SK-N-SH treated with all-trans-retinoic acid at 6 μM for 48 hours (cell line): ENCODE measurements at regions not wholly inside any gene's neighbourhood (a gene's known extent, or its start where the extent isn't known, plus 50 kb on each side); places are given as distances from the start of the nearest gene placed in this dataset.

Experiments used
- ATAC-seq: fragments of 200-7000 bp; cut with Tn5 transposase; 3 replicates; pipeline ENCODE4 v1.9.1; 2020; ENCODE audit warnings: mild to moderate bottlenecking, moderate library complexity
- BACH2 ChIP-seq: fragments of 250-450 bp; sonication (Bioruptor Pico); IDR thresholded peaks from 2 replicates; pipeline ENCODE4 v1.9.0; 2021; ENCODE audit warnings: mild to moderate bottlenecking, borderline replicate concordance
- CSDC2 ChIP-seq: fragments of 250-450 bp; sonication (Bioruptor Pico); IDR thresholded peaks from 2 replicates; pipeline ENCODE4 v1.5.0; 2020; ENCODE audit warnings: mild to moderate bottlenecking, moderate library complexity
- ESRRG ChIP-seq: fragments of 250-450 bp; sonication (Bioruptor Pico); IDR thresholded peaks from 2 replicates; pipeline ENCODE4 v1.6.1; 2021; ENCODE audit warnings: mild to moderate bottlenecking
- GLIS3 ChIP-seq: fragments of 250-450 bp; sonication (Bioruptor Pico); IDR thresholded peaks from 2 replicates; pipeline ENCODE4 v1.5.0; 2020; ENCODE audit warnings: mild to moderate bottlenecking, moderate library complexity
- ISL1 ChIP-seq: fragments of 250-450 bp; sonication (Bioruptor Pico); IDR thresholded peaks from 2 replicates; pipeline ENCODE4 v2.1.2; 2022; ENCODE audit warnings: mild to moderate bottlenecking, moderate library complexity
- OSR1 ChIP-seq: fragments of 250-450 bp; sonication (Bioruptor Pico); IDR thresholded peaks from 2 replicates; pipeline ENCODE4 v1.8.0; 2022; ENCODE audit warnings: moderate library complexity, mild to moderate bottlenecking, inconsistent platforms
- PPARA ChIP-seq: fragments of 250-450 bp; sonication (Bioruptor Pico); IDR thresholded peaks from 2 replicates; pipeline ENCODE4 v1.5.0; 2020; ENCODE audit warnings: mild to moderate bottlenecking, borderline replicate concordance
- RARB ChIP-seq: fragments of 250-450 bp; sonication (Bioruptor Pico); IDR thresholded peaks from 2 replicates; pipeline ENCODE4 v1.8.0; 2021; ENCODE audit warnings: mild to moderate bottlenecking, moderate library complexity
- SNAI2 ChIP-seq: fragments of 250-450 bp; sonication (Bioruptor Pico); IDR thresholded peaks from 2 replicates; pipeline ENCODE4 v1.5.0; 2020; ENCODE audit warnings: mild to moderate bottlenecking, moderate library complexity
- TCF4 ChIP-seq: fragments of 250-450 bp; sonication (Bioruptor Pico); IDR thresholded peaks from 2 replicates; pipeline ENCODE4 v1.8.0; 2021; ENCODE audit warnings: mild to moderate bottlenecking, moderate library complexity, borderline replicate concordance
- TOX ChIP-seq: fragments of 250-450 bp; sonication (Bioruptor Pico); IDR thresholded peaks from 2 replicates; pipeline ENCODE4 v1.8.0; 2021; ENCODE audit warnings: mild to moderate bottlenecking, moderate library complexity, borderline replicate concordance
- ZNF565 ChIP-seq: fragments of 450-650 bp; formaldehyde crosslinking; conservative IDR thresholded peaks from 2 replicates; pipeline ENCODE4 v1.5.0; 2020; ENCODE audit warnings: low read depth, mild to moderate bottlenecking, moderate library complexity
- ZNF70 ChIP-seq: fragments of 450-650 bp; formaldehyde crosslinking; IDR thresholded peaks from 2 replicates; pipeline ENCODE4 v1.5.0; 2020; ENCODE audit warnings: mild to moderate bottlenecking, moderate library complexity
- TF ChIP-seq, protein P1 (sequence below): fragments of 250-450 bp; sonication (Bioruptor Pico); IDR thresholded peaks from 2 replicates; pipeline ENCODE4 v1.5.0; 2020; ENCODE audit warnings: mild to moderate bottlenecking, moderate library complexity
- TF ChIP-seq, protein P2 (sequence below): fragments of 250-450 bp; sonication (Bioruptor Pico); IDR thresholded peaks from 2 replicates; pipeline ENCODE4 v1.8.0; 2021; ENCODE audit warnings: low read depth, mild to moderate bottlenecking, moderate library complexity, borderline replicate concordance
- TF ChIP-seq, protein P3 (sequence below): fragments of 250-450 bp; sonication (Bioruptor Pico); IDR thresholded peaks from 2 replicates; pipeline ENCODE4 v1.8.0; 2020; ENCODE audit warnings: mild to moderate bottlenecking, moderate library complexity, borderline replicate concordance
- TF ChIP-seq, protein P4 (sequence below): fragments of 250-450 bp; sonication (Bioruptor Pico); IDR thresholded peaks from 2 replicates; pipeline ENCODE4 v1.5.1; 2021; ENCODE audit warnings: mild to moderate bottlenecking, moderate library complexity

DNA sequence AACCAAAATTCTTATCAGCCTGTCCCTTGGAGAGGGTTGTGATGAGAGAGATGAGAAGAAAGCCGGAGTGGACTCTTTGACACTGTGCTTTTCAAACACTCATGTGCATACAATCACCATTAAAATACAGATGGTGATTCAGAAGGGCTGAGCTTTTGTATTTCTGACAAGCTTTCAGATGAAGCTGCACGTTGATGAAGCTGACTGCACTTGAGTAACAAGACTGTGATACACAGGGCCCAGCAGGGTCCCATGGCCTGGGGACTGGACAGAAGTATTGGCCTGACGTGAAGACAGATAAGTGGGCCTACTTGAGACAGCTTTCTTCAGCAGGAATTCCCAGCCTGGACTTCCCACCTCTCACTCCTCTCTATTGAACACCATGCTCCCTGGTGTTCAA lies 258.2 kb downstream of the CHRM3 start:
- no peak for ATAC-seq

DNA sequence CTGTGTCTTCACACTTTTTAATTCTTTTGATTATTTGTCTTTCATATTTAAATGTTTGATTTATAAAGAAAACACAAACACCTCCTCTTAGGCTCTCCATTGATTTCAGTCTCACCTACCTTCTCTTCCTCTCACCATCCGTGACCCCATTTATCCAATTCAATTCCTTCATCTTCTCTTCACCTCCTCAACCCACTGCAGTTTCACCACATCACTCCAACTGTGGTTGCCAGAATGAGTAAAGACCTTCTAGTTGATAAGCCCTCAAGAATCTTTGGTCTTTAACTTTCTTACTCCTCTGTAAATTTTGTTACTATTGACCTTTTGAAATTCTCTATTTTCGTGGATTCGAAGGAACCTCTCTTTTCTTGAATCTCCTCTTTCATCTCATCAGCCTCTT lies 260.7 kb downstream of the CHRM3 start:
- TF ChIP-seq, protein P1, sequence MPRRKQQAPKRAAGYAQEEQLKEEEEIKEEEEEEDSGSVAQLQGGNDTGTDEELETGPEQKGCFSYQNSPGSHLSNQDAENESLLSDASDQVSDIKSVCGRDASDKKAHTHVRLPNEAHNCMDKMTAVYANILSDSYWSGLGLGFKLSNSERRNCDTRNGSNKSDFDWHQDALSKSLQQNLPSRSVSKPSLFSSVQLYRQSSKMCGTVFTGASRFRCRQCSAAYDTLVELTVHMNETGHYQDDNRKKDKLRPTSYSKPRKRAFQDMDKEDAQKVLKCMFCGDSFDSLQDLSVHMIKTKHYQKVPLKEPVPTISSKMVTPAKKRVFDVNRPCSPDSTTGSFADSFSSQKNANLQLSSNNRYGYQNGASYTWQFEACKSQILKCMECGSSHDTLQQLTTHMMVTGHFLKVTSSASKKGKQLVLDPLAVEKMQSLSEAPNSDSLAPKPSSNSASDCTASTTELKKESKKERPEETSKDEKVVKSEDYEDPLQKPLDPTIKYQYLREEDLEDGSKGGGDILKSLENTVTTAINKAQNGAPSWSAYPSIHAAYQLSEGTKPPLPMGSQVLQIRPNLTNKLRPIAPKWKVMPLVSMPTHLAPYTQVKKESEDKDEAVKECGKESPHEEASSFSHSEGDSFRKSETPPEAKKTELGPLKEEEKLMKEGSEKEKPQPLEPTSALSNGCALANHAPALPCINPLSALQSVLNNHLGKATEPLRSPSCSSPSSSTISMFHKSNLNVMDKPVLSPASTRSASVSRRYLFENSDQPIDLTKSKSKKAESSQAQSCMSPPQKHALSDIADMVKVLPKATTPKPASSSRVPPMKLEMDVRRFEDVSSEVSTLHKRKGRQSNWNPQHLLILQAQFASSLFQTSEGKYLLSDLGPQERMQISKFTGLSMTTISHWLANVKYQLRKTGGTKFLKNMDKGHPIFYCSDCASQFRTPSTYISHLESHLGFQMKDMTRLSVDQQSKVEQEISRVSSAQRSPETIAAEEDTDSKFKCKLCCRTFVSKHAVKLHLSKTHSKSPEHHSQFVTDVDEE (CRISPR knock-in tag) = no peak
- TF ChIP-seq ISL1 (no peak), CSDC2 (CRISPR knock-in tag) (no peak), PPARA (no peak), ZNF70 (CRISPR knock-in tag) (no peak), ZNF565 (no peak), GLIS3 (CRISPR knock-in tag) (no peak)
- TF ChIP-seq, protein P2, sequence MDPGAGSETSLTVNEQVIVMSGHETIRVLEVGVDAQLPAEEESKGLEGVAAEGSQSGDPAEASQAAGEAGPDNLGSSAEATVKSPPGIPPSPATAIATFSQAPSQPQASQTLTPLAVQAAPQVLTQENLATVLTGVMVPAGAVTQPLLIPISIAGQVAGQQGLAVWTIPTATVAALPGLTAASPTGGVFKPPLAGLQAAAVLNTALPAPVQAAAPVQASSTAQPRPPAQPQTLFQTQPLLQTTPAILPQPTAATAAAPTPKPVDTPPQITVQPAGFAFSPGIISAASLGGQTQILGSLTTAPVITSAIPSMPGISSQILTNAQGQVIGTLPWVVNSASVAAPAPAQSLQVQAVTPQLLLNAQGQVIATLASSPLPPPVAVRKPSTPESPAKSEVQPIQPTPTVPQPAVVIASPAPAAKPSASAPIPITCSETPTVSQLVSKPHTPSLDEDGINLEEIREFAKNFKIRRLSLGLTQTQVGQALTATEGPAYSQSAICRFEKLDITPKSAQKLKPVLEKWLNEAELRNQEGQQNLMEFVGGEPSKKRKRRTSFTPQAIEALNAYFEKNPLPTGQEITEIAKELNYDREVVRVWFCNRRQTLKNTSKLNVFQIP (CRISPR knock-in tag) = no peak
- no peak for ATAC-seq

More for the DNA sequence above, 258.2 kb downstream of the CHRM3 start:
- TF ChIP-seq CSDC2 (CRISPR knock-in tag) (no peak), SNAI2 (CRISPR knock-in tag) (no peak), ESRRG (CRISPR knock-in tag) (no peak), OSR1 (CRISPR knock-in tag) (no peak), ZNF565 (no peak), ISL1 (no peak)
- TF ChIP-seq, protein P2 (CRISPR knock-in tag) = no peak
- TF ChIP-seq, protein P3, sequence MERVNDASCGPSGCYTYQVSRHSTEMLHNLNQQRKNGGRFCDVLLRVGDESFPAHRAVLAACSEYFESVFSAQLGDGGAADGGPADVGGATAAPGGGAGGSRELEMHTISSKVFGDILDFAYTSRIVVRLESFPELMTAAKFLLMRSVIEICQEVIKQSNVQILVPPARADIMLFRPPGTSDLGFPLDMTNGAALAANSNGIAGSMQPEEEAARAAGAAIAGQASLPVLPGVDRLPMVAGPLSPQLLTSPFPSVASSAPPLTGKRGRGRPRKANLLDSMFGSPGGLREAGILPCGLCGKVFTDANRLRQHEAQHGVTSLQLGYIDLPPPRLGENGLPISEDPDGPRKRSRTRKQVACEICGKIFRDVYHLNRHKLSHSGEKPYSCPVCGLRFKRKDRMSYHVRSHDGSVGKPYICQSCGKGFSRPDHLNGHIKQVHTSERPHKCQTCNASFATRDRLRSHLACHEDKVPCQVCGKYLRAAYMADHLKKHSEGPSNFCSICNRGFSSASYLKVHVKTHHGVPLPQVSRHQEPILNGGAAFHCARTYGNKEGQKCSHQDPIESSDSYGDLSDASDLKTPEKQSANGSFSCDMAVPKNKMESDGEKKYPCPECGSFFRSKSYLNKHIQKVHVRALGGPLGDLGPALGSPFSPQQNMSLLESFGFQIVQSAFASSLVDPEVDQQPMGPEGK (CRISPR knock-in tag) = no peak

DNA sequence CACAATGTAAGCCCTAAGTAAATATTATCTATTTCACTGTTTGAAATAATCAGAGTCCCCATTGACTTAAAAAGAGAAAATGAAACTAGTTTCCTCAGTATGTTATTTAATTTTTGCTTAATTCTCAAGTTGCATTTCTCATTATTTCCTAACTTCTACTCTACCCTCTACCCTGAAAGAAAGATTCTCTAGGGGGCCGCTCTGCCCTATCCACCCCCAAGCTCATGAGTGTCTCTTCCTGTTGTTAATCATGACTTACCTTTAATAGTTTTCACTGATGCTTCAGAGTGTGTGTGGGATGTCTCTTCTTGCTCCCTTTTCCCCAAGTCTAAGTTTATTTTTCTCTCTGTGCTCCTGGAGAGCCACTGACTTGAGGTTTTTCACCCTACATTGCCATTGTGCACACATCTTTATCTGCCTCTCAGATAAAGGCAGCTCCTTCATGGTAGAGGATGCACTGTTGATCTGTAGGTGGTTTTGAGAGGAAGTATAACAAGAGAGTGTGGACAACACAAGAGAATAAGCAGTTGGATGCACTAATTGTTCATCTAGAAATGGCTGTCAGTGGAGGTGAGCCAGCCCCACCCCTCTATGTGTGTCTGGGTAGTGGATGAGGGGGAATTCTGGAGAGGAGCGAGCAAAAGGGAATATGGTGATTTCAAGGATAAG lies 261.7 kb downstream of the CHRM3 start:
- no peak for ATAC-seq

DNA sequence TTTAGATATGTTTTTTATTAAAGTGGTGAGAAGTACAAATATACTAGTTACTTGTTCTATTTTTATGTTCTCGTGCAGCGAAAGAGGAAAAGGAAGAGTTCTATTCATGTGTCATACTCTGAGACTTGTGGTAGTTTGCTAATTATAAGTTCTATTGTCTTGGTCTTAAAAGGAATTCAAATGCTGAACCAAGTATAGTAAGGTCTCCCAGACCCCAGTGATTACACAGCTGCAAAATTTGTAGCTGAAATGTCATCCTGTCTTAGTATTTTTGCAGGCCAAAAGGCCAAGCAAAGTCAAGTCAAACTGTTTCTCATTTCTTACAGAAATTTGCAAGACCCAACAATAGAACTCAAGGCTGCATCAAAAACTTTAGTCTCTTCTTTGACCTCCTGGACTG lies 268.7 kb downstream of the CHRM3 start:
- no peak for ATAC-seq
- TF ChIP-seq RARB (CRISPR knock-in tag) (no peak), ZNF70 (CRISPR knock-in tag) (no peak), BACH2 (CRISPR knock-in tag) (no peak), ESRRG (CRISPR knock-in tag) (no peak), OSR1 (CRISPR knock-in tag) (no peak), GLIS3 (CRISPR knock-in tag) (no peak), TOX (no peak), CSDC2 (CRISPR knock-in tag) (no peak), ZNF565 (no peak), TCF4 (CRISPR knock-in tag) (no peak)
- TF ChIP-seq, protein P4, sequence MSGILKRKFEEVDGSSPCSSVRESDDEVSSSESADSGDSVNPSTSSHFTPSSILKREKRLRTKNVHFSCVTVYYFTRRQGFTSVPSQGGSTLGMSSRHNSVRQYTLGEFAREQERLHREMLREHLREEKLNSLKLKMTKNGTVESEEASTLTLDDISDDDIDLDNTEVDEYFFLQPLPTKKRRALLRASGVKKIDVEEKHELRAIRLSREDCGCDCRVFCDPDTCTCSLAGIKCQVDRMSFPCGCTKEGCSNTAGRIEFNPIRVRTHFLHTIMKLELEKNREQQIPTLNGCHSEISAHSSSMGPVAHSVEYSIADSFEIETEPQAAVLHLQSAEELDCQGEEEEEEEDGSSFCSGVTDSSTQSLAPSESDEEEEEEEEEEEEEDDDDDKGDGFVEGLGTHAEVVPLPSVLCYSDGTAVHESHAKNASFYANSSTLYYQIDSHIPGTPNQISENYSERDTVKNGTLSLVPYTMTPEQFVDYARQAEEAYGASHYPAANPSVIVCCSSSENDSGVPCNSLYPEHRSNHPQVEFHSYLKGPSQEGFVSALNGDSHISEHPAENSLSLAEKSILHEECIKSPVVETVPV (CRISPR knock-in tag) = no peak
- TF ChIP-seq, protein P3 (CRISPR knock-in tag) = no peak

More for the DNA sequence above, 261.7 kb downstream of the CHRM3 start:
- no peak for TF ChIP-seq OSR1 (CRISPR knock-in tag)
